IPS DF 19.7 (cell line): ENCODE measurements at regions not wholly inside any gene's neighbourhood (a gene's known extent, or its start where the extent isn't known, plus 50 kb on each side); places are given as distances from the start of the nearest gene placed in this dataset.

Experiments
- DNase-seq: peaks from one replicate; pipeline ENCODE4 v3.0.0-alpha.2; 2013; ENCODE audit warnings: low read depth, low spot score

GRCh38 chr1:234845097-234845660 is 235.2 kb upstream of the IRF2BP2 start:
- DNase-seq: no peak

GRCh38 chr1:234844479-234845031 is 234.6 kb upstream of the IRF2BP2 start:
- DNase-seq: no peak

DNA sequence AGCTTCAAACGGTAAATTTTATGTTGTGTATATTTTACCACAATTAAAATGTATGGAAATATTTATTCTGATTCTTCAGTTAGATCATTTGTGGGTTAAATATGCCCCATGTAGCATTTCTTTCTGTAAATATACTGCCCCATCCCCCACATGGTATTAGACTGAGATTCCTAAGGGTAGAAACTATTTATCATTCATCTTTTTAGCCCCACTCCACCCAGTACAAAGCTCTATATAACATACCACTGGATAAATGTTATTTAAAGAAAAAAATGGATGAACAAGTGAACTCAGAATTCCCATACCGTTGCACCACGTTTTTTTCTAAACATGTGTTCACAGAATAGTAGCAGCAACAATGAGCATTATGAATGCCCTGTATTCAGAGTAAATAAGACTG is 234.0 kb upstream of the IRF2BP2 start:
- DNase-seq: no peak

GRCh38 chr1:234842726-234843641 is 233.0 kb upstream of the IRF2BP2 start:
- no peak for DNase-seq

DNA sequence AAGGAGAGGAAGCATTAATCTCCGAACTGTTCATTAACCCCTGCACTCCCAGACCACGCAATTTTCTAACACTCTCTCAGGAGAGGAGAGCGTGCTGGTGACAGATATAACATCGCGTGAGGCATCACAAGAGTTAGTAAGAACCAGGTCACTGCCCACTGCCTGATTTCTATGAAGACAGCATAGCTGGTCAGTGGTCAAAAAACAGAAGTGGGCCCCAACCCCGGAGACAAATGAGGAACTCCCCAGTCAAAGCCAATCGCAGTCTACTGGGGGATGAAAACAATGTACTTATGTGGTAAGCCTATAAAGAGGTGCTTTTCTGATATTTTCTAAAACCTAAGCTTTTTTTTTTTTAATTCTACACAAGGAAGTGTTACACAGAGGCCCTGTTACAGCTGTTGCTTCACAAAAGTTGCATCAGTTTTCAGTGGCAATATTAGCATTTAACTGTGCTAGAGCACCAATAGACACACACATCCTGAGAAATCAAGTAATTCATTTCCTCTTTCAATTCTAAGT is 231.8 kb upstream of the IRF2BP2 start:
- DNase-seq: no peak

DNA sequence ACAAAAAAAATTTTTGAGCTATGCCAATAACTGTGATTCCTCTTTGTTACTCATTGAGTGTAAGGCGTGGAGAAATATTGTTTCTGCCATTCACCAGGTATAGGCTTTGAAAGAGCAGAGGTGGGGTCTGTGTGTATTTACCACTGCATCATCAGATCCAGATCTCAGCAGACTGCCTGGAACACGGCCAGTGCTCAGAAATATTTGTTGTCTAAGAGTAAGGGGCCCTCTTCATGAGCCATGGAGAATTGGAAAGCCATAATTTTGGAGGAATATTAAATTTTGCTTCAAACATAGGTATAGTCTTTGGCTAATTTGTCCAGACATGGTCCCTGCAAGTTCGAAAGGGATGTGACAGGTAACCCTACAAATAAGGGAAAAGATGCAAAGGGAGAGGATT is 231.3 kb upstream of the IRF2BP2 start:
- no peak for DNase-seq

GRCh38 chr1:234840843-234841242 is 230.9 kb upstream of the IRF2BP2 start:
- no peak for DNase-seq

GRCh38 chr1:234840253-234840652 is 230.3 kb upstream of the IRF2BP2 start:
- DNase-seq: no peak

GRCh38 chr1:234839663-234840062 is 229.7 kb upstream of the IRF2BP2 start:
- DNase-seq: no peak

DNA sequence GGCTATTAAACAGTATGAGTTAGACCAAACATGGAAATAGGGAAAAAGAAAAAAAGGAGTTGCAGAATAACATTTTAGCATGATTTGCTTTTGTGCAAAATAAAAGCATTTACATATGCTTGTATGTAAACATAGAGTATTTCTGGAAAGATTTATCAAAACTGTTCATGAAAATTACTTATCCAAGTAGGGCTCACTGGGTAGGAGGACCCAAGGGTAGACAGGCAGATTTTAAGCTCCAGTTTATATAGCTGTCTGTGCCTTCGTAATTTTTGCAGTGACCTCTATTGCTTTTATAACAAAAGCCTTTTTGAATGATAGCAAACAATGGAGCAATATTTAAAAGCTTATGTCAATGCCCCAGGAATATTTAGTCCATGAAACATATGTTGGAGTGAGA is 228.8 kb upstream of the IRF2BP2 start:
- no peak for DNase-seq

GRCh38 chr1:234838182-234838581 is 228.2 kb upstream of the IRF2BP2 start:
- DNase-seq: no peak

GRCh38 chr1:234837713-234838112 is 227.7 kb upstream of the IRF2BP2 start:
- DNase-seq: no peak

DNA sequence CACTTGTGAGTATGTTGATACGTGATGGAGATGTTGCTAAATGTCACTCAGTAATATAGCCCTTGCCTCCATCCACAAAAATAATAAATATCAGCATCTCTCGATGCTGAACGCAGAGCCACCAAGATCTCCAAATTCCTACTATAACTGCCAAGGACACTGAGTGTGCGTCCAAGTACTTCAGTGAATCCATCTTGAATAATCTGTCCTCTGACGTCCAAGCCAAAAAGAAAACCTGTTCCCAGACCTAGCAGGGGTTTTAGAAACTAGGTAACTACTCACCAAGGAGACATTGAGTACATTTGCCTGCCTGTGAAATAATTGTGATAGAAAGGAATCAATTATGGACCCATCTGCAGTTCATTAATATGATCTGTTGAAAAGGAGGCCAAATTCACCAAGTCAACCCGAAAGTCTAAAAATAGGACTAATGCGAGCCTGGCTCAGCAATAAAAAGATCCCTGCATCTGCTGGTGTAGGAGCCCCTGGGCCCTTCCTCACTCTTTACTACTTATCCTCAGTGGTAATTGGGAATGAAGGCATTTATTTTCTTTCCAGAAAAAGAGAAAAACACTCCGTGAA is 226.9 kb upstream of the IRF2BP2 start:
- no peak for DNase-seq

- DNase-seq: no peak
Measured at GRCh38 chr1:234836045-234836681, 226.2 kb upstream of the IRF2BP2 start.

DNA sequence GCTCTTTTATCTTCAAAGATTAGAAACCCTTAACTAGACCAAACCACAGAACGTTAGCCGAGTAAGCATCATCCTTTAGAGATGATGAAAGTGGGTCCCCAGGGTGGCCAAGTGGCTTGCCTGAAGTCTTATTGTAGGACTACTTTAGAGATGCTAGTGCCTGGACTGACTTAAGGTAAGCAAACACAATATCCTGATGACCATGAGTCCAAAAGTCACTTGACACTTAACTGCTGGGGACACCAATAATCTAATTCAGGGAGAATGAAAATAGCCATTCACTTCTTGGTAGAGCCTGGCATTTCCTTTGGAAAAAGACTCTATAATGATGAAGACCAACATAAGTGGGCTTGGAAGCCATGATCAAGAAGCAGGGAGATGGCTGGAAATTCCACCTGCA is 225.3 kb upstream of the IRF2BP2 start:
- no peak for DNase-seq

- DNase-seq: no peak
Measured at GRCh38 chr1:234833646-234834045, 223.7 kb upstream of the IRF2BP2 start.

DNA sequence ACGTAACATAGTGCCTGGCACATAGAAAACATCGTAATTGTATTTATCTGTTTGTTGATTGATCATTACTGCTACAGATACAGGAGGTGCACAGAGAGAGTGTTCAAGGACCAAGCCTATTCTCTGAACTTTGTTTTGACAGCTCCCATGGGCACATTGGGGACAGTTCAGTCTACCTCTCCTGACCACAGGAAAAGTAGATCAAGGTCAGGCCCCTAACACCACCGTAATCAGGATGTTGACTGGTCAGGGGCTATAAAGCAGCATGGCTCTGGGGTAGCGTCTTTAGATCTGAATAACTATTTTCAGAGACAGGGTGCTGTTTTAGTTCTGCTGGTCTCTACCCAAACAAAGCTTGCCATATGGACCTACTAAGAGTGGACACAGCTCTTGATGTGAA is 223.1 kb upstream of the IRF2BP2 start:
- DNase-seq: no peak

- DNase-seq: no peak
Measured at GRCh38 chr1:234827656-234828055, 217.7 kb upstream of the IRF2BP2 start.

- no peak for DNase-seq
Measured at GRCh38 chr1:234827181-234827580, 217.2 kb upstream of the IRF2BP2 start.

DNA sequence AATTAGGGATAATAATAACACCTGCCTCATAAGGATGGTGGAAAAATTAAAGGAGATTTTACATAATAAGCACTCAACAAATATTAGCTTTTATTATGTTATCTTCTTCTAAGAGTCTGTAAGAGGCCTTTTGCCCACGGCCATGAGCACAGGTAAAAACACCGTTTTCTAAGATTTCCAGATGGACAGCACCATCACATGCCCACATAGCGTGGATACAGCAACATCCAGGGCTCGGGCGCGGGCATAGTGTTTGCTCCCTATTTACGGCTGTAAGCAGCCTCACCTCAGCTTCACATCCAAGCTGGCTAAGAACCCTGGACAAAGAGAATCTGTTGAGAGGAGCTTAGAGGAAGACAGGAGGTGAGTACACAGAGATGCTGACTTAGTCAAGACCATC is 216.4 kb upstream of the IRF2BP2 start:
- DNase-seq: no peak

DNA sequence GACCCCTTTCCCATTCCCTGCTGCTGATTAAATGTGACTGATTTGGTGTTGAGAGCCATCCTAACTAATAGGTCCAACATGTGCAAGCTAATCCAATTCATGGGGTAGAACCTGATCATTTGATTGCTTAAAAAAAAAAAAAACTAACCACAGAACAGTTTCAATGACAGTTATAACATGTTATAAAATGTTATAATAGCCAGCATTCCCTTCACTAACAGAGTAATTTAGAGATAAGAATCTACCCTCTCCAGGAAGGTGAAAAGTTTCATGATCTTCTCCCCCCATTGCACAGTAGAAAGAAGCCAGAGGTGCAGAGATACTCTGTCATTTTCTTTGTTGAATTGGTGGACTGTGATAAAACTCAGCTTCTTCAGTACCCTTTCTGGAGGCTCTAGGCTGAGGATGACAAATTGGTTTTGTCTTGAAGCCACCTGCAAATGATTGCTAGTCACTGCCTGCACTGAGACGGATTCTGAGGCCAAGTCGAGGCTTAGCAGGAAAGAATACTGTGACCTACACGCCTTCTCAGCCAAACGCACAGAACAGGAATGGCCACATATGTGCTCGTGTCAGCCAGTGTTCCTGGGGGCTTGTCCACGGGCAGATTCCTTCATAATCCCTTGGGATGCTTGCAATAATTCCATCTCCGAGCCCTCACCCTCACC is 215.7 kb upstream of the IRF2BP2 start:
- DNase-seq: no peak
